MM.1S (cell line): ENCODE measurements at regions not wholly inside any gene's neighbourhood (a gene's known extent, or its start where the extent isn't known, plus 50 kb on each side); places are given as distances from the start of the nearest gene placed in this dataset.

Experiments
- DNase-seq: peaks from one replicate; pipeline ENCODE4 v3.0.0-alpha.2; 2015
- H2AFZ ChIP-seq: fragments of 300-600 bp; sonication (generic); 2 replicates; pipeline ENCODE4 v1.6.0; 2016; ENCODE audit warnings: antibody characterized with exemption, low read length
- H3F3A ChIP-seq: fragments of 300-600 bp; sonication (generic); 2 replicates; pipeline ENCODE4 v1.6.1; 2016; ENCODE audit warnings: mild to moderate bottlenecking, antibody characterized with exemption, low read length, moderate library complexity, mixed read lengths; ENCODE audit not compliant: insufficient read depth
- H3K27ac ChIP-seq: fragments of 300-600 bp; sonication (generic); 2 replicates; pipeline ENCODE4 v1.5.1; 2016; ENCODE audit warnings: mild to moderate bottlenecking, low read length
- H3K27me3 ChIP-seq: fragments of 300-600 bp; sonication (generic); replicated peaks from 2 replicates; pipeline ENCODE4 v1.6.0; 2016; ENCODE audit warnings: low read length; ENCODE audit not compliant: insufficient read depth
- H3K36me3 ChIP-seq: fragments of 300-600 bp; sonication (generic); replicated peaks from 2 replicates; pipeline ENCODE4 v1.6.1; 2016; ENCODE audit warnings: mild to moderate bottlenecking, low read length, mixed read lengths; ENCODE audit not compliant: insufficient read depth
- H3K4me1 ChIP-seq: fragments of 300-600 bp; sonication (generic); 2 replicates; pipeline ENCODE4 v1.6.1; 2016; ENCODE audit warnings: low read length, mixed read lengths
- H3K4me2 ChIP-seq: fragments of 300-600 bp; sonication (generic); 2 replicates; pipeline ENCODE4 v1.6.0; 2016; ENCODE audit warnings: low read depth, low read length
- H3K4me3 ChIP-seq: fragments of 300-600 bp; sonication (generic); 2 replicates; pipeline ENCODE4 v1.5.1; 2016; ENCODE audit warnings: low read length, mixed read lengths
- H3K79me2 ChIP-seq: fragments of 300-600 bp; sonication (generic); 2 replicates; pipeline ENCODE4 v1.6.1; 2016; ENCODE audit warnings: mixed run types, low read length, mixed read lengths
- H3K9ac ChIP-seq: fragments of 300-600 bp; sonication (generic); 2 replicates; pipeline ENCODE4 v1.6.1; 2016; ENCODE audit warnings: low read length, mixed read lengths
- H3K9me2 ChIP-seq: fragments of 300-600 bp; sonication (generic); replicated peaks from 2 replicates; pipeline ENCODE4 v1.6.1; 2016; ENCODE audit warnings: mild to moderate bottlenecking, low read length, mixed read lengths; ENCODE audit not compliant: insufficient read depth
- H3K9me3 ChIP-seq: fragments of 300-600 bp; sonication (generic); replicated peaks from 2 replicates; pipeline ENCODE4 v1.6.1; 2016; ENCODE audit warnings: mild to moderate bottlenecking, low read length, mixed read lengths; ENCODE audit not compliant: insufficient read depth
- H4K20me1 ChIP-seq: fragments of 300-600 bp; sonication (generic); 2 replicates; pipeline ENCODE4 v1.6.1; 2016; ENCODE audit warnings: mild to moderate bottlenecking, low read length, moderate library complexity, mixed read lengths; ENCODE audit not compliant: insufficient read depth
- CTCF ChIP-seq: fragments of 300-600 bp; sonication (generic); IDR thresholded peaks from 2 replicates; pipeline ENCODE4 v1.5.1; 2016; ENCODE audit warnings: antibody characterized with exemption, low read length, mixed read lengths
- EZH2 ChIP-seq: fragments of 300-600 bp; sonication (generic); optimal IDR thresholded peaks from 2 replicates; pipeline ENCODE3; 2017; ENCODE audit warnings: low read depth, mild to moderate bottlenecking, antibody characterized with exemption, low read length, mixed read lengths
- EZH2phosphoT487 ChIP-seq: fragments of 300-600 bp; sonication (generic); IDR thresholded peaks from 2 replicates; pipeline ENCODE4 v1.6.1; 2018; ENCODE audit warnings: antibody characterized with exemption, low read length

- TF ChIP-seq EZH2 (no peak), CTCF (no peak), EZH2phosphoT487 (no peak)
- H3K9ac ChIP-seq, result no peak overlapping the region
- H3K9me3 ChIP-seq, result no peaks in the 10 kb centered on the region
- H2AFZ ChIP-seq, result no peak overlapping the region
- H3K4me2 ChIP-seq, result no peak overlapping the region
- no peaks in the 10 kb centered on the region for H3K4me1 ChIP-seq
- no peaks in the 10 kb centered on the region for H3K27me3 ChIP-seq
- no peaks in the 10 kb centered on the region for H3K36me3 ChIP-seq
- no peaks in the 10 kb centered on the region for H4K20me1 ChIP-seq
- H3K79me2 ChIP-seq, result no peaks in the 10 kb centered on the region
- H3K27ac ChIP-seq, result no peak overlapping the region
- H3F3A ChIP-seq, result no peaks in the 10 kb centered on the region
- no peaks in the 10 kb centered on the region for H3K9me2 ChIP-seq
- H3K4me3 ChIP-seq, result no peak overlapping the region
- DNase-seq, result no peak
Observed at GRCh38 chr1:57672346-57673140, 248.7 kb upstream of the DAB1 start.

- TF ChIP-seq CTCF (no peak), EZH2 (no peak), EZH2phosphoT487 (no peak)
- Histone ChIP-seq H4K20me1 (no peaks in the 10 kb centered on the region), H3K9me2 (no peaks in the 10 kb centered on the region), H3K4me1 (no peaks in the 10 kb centered on the region), H3K4me2 (no peak overlapping the region), H3K9ac (no peak overlapping the region), H3K79me2 (no peaks in the 10 kb centered on the region), H3K27ac (no peak overlapping the region), H3K27me3 (no peaks in the 10 kb centered on the region), H3K4me3 (no peak overlapping the region), H3K9me3 (no peaks in the 10 kb centered on the region), H3K36me3 (no peaks in the 10 kb centered on the region), H2AFZ (no peak overlapping the region), H3F3A (no peaks in the 10 kb centered on the region)
- DNase-seq, result no peak
Observed at GRCh38 chr1:57671750-57672149, 247.9 kb upstream of the DAB1 start.

GRCh38 chr1:57659804-57660203, 235.9 kb upstream of the DAB1 start:
- H2AFZ ChIP-seq, result no peak overlapping the region
- H3K4me2 ChIP-seq, result no peak overlapping the region
- no peaks in the 10 kb centered on the region for H3F3A ChIP-seq
- H3K4me1 ChIP-seq, result no peaks in the 10 kb centered on the region
- H3K27ac ChIP-seq, result no peak overlapping the region
- TF ChIP-seq CTCF (no peak), EZH2phosphoT487 (no peak), EZH2 (no peak)
- no peaks in the 10 kb centered on the region for H3K9me3 ChIP-seq
- no peaks in the 10 kb centered on the region for H3K9me2 ChIP-seq
- no peaks in the 10 kb centered on the region for H3K27me3 ChIP-seq
- no peak overlapping the region for H3K4me3 ChIP-seq
- H3K79me2 ChIP-seq, result no peaks in the 10 kb centered on the region
- no peaks in the 10 kb centered on the region for H3K36me3 ChIP-seq
- DNase-seq, result no peak
- H3K9ac ChIP-seq, result no peak overlapping the region
- H4K20me1 ChIP-seq, result no peaks in the 10 kb centered on the region
